GM13977 (cell line): ENCODE measurements at regions not wholly inside any gene's neighbourhood (a gene's known extent, or its start where the extent isn't known, plus 50 kb on each side); places are given as distances from the start of the nearest gene placed in this dataset.
"Not testable (repeated sequence)": the region's sequence is repeated elsewhere in the genome, so short reads cannot be mapped to it uniquely, and the experiment has no call there.

Experiments used
- DNase-seq: peaks from one replicate; pipeline ENCODE4 v3.0.0; 2012; ENCODE audit warnings: low spot score
- CTCF ChIP-seq: IDR thresholded peaks from 2 replicates; pipeline ENCODE4 v1.5.1; 2012; ENCODE audit warnings: mild to moderate bottlenecking, control low read depth; ENCODE audit not compliant: insufficient read depth; ENCODE audit errors: extremely low read depth, missing control alignments
- in situ Hi-C: fragments of 300-500 bp; cut with MboI; formaldehyde crosslinking; loops from one replicate; pipeline ENCODE4 v1.12.0; 2022; ENCODE audit warnings: low sequenced_read_pairs, low pct_unique_long_range_greater_than_20kb, mixed read lengths, inconsistent platforms; ENCODE audit not compliant: unreplicated experiment

DNA sequence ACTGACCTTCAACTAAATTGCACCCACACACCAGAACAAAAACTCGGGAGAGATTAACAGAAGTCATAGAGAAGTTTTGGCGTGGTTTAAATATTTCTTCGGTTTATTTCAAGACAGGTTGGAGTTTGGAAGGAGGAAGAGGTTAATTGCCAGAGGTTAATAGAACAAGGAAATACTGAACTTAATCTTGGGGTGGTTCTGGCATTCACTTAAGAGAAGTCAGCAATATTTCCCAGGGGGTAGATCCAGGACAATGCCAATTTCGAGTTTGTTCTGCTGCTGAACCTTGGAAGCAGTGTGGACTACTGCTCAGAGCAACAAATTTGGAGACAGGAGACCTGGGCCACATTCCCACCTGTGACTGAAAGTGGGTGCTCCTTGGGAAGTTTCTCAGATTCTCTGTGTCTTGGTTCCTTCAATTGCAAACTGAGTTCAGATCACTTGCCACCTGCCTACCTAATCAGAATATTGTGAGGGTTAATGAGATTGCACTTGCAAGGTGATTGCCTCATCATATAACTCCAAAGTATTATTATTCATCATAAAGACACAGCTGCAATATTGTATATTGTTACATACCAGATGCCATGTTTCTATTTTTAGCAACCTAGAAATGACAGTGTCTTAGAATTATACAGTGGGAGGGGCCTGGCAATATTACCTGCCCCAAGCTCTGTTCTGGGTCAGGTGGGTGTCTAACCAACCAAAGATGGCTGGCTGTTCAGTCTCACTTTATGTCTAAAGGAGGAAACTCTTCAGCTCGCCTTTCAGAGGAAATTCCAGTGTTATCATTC lies 217.4 kb downstream of the CDCA7 start:
- in situ Hi-C loops: no loop called here
- no peak for DNase-seq
- TF ChIP-seq CTCF: no peak

DNA sequence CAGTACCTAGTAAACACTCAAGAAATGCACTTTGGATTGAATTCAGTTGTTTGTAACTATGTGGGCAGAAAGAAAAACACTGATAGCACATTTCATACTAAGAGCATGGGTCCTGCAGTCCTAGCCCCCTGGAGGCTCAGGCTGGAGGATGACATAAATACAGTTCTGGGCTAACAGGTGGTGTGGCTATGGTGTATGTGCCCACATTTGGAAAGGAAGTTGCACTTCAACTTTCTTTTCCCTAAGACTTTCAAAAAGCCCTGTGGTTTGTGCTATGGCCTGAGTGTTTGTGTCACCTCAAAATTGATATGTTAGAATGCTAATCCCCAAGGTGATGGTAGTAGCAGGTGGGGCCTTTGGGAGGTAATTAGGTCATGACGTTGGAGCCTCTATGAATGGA lies 218.2 kb downstream of the CDCA7 start:
- no peak for TF ChIP-seq CTCF
- no peak for DNase-seq
- in situ Hi-C loops: no loop called here

- DNase-seq, in situ Hi-C loops: not testable (repeated sequence)
These were observed 219.1 kb downstream of the CDCA7 start for GRCh38 chr2:173573782-173574181.

DNA sequence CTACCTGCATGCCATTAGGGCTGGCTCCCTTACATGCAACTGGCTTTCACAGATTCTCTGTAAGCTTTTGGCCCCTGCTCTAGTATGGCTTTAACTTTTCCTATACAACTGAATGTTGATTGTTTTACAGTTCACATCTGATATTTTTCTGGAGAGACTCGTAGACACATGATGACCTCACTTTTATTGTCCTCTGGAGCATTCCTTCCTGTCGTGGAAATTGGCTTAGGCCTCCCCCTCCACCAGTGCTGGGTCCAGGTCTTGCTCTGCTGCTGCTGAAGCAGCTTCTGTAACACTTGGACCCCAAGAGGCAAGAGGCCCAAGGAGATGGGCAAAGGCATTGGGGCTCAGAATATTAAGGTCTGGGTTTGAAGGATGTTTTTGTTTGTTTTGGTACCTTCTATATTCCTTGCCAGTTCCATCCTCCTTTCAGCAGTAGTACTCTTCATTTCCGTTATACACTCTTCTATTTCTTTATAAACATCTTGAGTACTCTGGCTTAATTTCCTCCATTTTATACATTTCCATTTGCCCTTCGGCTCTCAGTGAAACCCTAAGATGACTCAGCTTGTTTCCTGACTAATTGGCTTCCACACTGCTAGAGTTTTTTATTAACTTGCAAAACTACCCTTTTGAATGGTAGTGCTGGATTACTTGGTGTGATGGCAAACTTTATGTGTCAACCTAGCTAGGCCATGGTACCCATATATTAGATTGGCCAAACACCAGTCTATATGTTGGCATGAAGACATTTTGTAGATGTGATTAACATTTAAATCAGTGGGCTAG lies 219.8 kb downstream of the CDCA7 start:
- no peak for TF ChIP-seq CTCF

DNA sequence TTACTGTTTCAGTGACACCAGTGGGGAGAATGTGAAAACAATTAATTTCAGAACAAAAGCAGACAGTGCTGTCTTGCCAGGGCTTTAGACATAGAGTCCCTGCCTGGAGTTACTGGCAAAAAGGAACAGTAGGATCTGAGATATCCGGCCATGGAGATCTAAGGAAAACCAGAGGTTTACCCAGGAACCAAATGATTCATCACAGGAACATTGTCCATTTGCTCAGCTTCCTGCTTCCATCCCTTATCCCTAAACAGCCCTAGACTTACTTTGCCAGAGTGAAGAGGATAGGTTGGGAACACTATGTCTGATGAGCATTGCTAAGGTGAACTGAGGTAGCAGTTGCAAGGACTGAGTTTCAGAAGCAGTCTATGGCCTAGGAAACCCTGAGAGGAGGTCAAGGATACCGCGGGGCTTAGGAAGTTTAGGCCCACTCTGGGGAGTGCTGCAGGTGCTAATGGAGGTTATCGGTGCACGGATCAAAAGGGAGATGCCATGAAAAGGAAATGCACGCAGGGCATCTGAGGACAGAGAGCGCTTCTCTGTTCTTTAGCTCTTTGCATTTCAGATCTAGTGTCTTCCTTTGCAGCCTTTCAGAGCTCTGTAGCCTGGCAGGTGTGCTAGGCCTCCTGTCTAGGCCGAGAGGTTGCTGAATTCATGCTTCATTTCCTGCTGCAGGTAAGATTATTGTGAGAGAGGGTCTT lies 223.9 kb downstream of the CDCA7 start:
- TF ChIP-seq CTCF: no peak
- in situ Hi-C loops: no loop called here
- no peak for DNase-seq

More for the DNA sequence above, 219.8 kb downstream of the CDCA7 start:
- in situ Hi-C loops: no loop called here
- no peak for DNase-seq

GRCh38 chr2:173580351-173580750 lies 225.7 kb downstream of the CDCA7 start:
- DNase-seq: no peak
- no peak for TF ChIP-seq CTCF
- in situ Hi-C loops: no loop called here
